Caco-2 (cell line): ENCODE measurements at regions not wholly inside any gene's neighbourhood (a gene's known extent, or its start where the extent isn't known, plus 50 kb on each side); places are given as distances from the start of the nearest gene placed in this dataset.
"Not testable (repeated sequence)": the region's sequence is repeated elsewhere in the genome, so short reads cannot be mapped to it uniquely, and the experiment has no call there.

Experiments
- BruUV-seq: library from RNA; stranded (reverse); fragments of 400-500 nt; replicated peaks from 2 replicates; lab custom pipeline; 2021; lab: Mats Ljungman, UMichigan
- CTCF ChIA-PET: fragments of 300-600 bp; sonication (Branson Sonifier 250); formaldehyde crosslinking; loops from one replicate; lab custom pipeline; 2022; ENCODE audit warnings: antibody characterized with exemption; lab: Charles Lee
- POLR2A ChIA-PET: fragments of 300-600 bp; sonication (Branson Sonifier 250); formaldehyde crosslinking; loops from one replicate; lab custom pipeline; 2022; ENCODE audit warnings: antibody characterized with exemption; lab: Charles Lee
- DNase-seq, 2 experiments: peaks; one replicate each; pipeline versions ENCODE4 v3.0.0 to v3.0.0-alpha.2; 2020 to 2022
- H3K27me3 ChIP-seq: replicated peaks from 2 replicates; pipeline ENCODE4 v1.6.0; 2011; ENCODE audit warnings: low read length; ENCODE audit not compliant: control insufficient read depth, insufficient read depth
- H3K36me3 ChIP-seq: 2 replicates; pipeline ENCODE4 v1.5.1; 2011; ENCODE audit warnings: low read length; ENCODE audit not compliant: control insufficient read depth, insufficient read depth
- H3K4me1 ChIP-seq: fragments of 250-450 bp; sonication (Bioruptor Pico); 2 replicates; pipeline ENCODE4 v1.5.1; 2020; ENCODE audit warnings: mild to moderate bottlenecking
- H3K4me3 ChIP-seq: 2 replicates; pipeline ENCODE4 v1.5.1; 2011; ENCODE audit warnings: low read depth, mild to moderate bottlenecking, control low read depth, low read length
- H3K9me3 ChIP-seq: fragments of 250-450 bp; sonication (Bioruptor Pico); 2 replicates; pipeline ENCODE4 v1.5.1; 2020; ENCODE audit warnings: mild to moderate bottlenecking, moderate library complexity
- H3K27ac Mint-ChIP-seq: one replicate; pipeline ENCODE4 v1.8.0; 2022; ENCODE audit warnings: mixed read lengths; ENCODE audit not compliant: unreplicated experiment
- H3K27me3 Mint-ChIP-seq: one replicate; pipeline ENCODE4 v1.8.0; 2022; ENCODE audit warnings: mixed read lengths; ENCODE audit not compliant: insufficient read depth, unreplicated experiment
- H3K36me3 Mint-ChIP-seq: one replicate; pipeline ENCODE4 v1.8.0; 2022; ENCODE audit warnings: mild to moderate bottlenecking, mixed read lengths; ENCODE audit not compliant: insufficient read depth, unreplicated experiment
- H3K4me1 Mint-ChIP-seq: one replicate; pipeline ENCODE4 v1.8.0; 2022; ENCODE audit warnings: low read depth, mixed read lengths; ENCODE audit not compliant: unreplicated experiment
- H3K4me3 Mint-ChIP-seq: one replicate; pipeline ENCODE4 v1.8.0; 2022; ENCODE audit warnings: mild to moderate bottlenecking, moderate library complexity, mixed read lengths; ENCODE audit not compliant: unreplicated experiment
- H3K9me3 Mint-ChIP-seq: one replicate; pipeline ENCODE4 v1.8.0; 2022; ENCODE audit warnings: mixed read lengths; ENCODE audit not compliant: unreplicated experiment
- CTCF ChIP-seq, 2 experiments: fragments of 200-600 bp in 1 of 2; IDR thresholded peaks; 1 replicate in 1 of 2; 2 replicates in 1 of 2; pipeline versions ENCODE4 v1.5.1 to v1.8.0; 2011 to 2022; ENCODE audit warnings: antibody characterized with exemption in 1 of 2, control low read depth in 1 of 2, inconsistent platforms in 1 of 2, low read depth in 1 of 2, low read length in 1 of 2, mild to moderate bottlenecking in 1 of 2, moderate library complexity in 1 of 2; ENCODE audit not compliant: insufficient read depth in 1 of 2, severe bottlenecking in 1 of 2, unreplicated experiment in 1 of 2
- intact Hi-C: fragments of 100-400 bp; cut with micrococcal nuclease; formaldehyde crosslinking; loops from one replicate; pipeline ENCODE4 v1.10.0; 2022; ENCODE audit not compliant: unreplicated experiment

DNA sequence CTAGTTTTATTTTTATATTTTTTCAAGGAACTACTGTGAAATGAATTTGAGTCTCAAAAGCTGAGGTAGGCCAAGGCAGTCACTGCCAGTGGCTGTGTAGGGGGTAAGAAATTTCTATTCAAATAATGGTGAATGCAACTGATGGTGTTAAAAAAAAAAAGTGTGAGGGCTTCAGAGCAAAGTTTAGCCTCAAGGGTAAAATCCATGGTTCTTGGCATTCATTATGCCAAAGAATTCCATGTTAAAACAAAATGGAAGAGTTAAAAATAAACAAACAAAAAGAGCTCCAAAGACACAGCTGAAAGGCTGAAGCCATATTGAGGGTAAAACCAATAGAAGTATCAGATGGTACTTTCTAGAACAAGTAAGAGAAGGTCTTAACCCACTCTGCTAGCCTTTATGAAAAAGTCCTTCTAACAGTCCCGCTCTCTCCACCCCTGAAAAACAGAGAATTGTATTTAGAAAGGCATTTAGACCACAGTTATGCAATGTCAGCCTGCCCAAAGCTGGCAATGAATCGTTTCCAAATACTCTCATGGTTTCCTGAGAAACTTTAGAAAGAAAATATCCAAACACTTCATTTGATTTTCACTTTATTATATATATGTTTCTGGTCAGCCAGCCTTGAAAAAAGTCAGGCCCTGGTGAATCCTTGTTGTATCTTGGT is 158.4 kb upstream of the GMNC start:
- H3K27me3 ChIP-seq: no peaks in the 10 kb centered on the region
- H3K4me3 Mint-ChIP-seq: no peak overlapping the region
- no peak for DNase-seq
- intact Hi-C loops: no loop called here
- H3K27ac Mint-ChIP-seq: no peak overlapping the region
- no peaks in the 10 kb centered on the region for H3K9me3 ChIP-seq
- H3K4me3 ChIP-seq: no peak overlapping the region
- CTCF ChIA-PET: no interaction called here
- H3K4me1 ChIP-seq: no peaks in the 10 kb centered on the region
- no TSS peak for BruUV-seq
- no peak for TF ChIP-seq CTCF (IDR thresholded peaks at IDR 0.05; ENCODE audit: insufficient read depth in 1 of 2, low read depth in 1 of 2, low read length in 1 of 2, severe bottlenecking in 1 of 2, unreplicated experiment in 1 of 2)
- no peaks in the 10 kb centered on the region for H3K4me1 Mint-ChIP-seq
- H3K9me3 Mint-ChIP-seq: no peaks in the 10 kb centered on the region
- no peaks in the 10 kb centered on the region for H3K36me3 Mint-ChIP-seq
- H3K36me3 ChIP-seq: no peaks in the 10 kb centered on the region
- POLR2A ChIA-PET: no interaction called here
- peaks cover 4% of the 10 kb centered on the region for H3K27me3 Mint-ChIP-seq

- no peak for TF ChIP-seq CTCF (IDR thresholded peaks at IDR 0.05; ENCODE audit: insufficient read depth in 1 of 2, low read depth in 1 of 2, low read length in 1 of 2, severe bottlenecking in 1 of 2, unreplicated experiment in 1 of 2)
- CTCF ChIA-PET: no interaction called here
- no peaks in the 10 kb centered on the region for H3K9me3 ChIP-seq
Observed at GRCh38 chr3:191019855-191020254, 157.4 kb upstream of the GMNC start.

DNA sequence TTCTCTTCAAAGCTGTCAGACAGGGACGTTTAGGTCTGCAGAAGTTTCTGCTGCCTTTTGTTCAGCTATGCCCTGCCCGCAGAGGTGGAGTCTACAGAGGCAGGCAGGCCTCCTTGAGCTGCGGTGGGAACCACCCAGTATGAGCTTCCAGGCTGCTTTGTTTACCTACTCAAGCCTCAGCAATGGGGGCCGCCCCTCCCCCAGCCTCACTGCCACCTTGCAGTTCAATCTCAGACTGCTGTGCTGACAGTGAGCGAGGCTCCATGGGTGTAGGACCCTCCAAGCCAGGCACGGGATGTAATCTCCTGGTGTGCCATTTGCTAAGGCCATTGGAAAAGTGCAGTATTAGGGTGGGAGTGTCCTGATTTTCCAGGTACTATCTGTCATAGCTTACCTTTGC is 153.5 kb upstream of the GMNC start:
- H3K9me3 ChIP-seq, H3K27me3 Mint-ChIP-seq, H3K27me3 ChIP-seq, H3K9me3 Mint-ChIP-seq, H3K27ac Mint-ChIP-seq, H3K4me3 Mint-ChIP-seq, POLR2A ChIA-PET, H3K4me3 ChIP-seq, BruUV-seq, DNase-seq, H3K4me1 Mint-ChIP-seq, intact Hi-C loops, H3K36me3 Mint-ChIP-seq, H3K4me1 ChIP-seq, H3K36me3 ChIP-seq: not testable (repeated sequence)
- CTCF ChIA-PET: interaction anchor here (0.6 kb wide), 1 partner anchor 23 kb away, joined by 3 read pairs; no protein-coding TSS in a partner anchor

More at GRCh38 chr3:191019855-191020254, 157.4 kb upstream of the GMNC start:
- no peaks in the 10 kb centered on the region for H3K36me3 ChIP-seq
- intact Hi-C loops: no loop called here
- Mint-ChIP-seq H3K27me3 (peaks cover 4% of the 10 kb centered on the region), H3K9me3 (no peaks in the 10 kb centered on the region), H3K4me3 (no peak overlapping the region), H3K36me3 (no peaks in the 10 kb centered on the region), H3K4me1 (no peaks in the 10 kb centered on the region), H3K27ac (no peak overlapping the region)
- no TSS peak for BruUV-seq
- no peaks in the 10 kb centered on the region for H3K27me3 ChIP-seq
- POLR2A ChIA-PET: no interaction called here
- no peak for DNase-seq
- no peak overlapping the region for H3K4me3 ChIP-seq
- H3K4me1 ChIP-seq: no peaks in the 10 kb centered on the region
